HG02623 (cell line): ENCODE measurements at regions not wholly inside any gene's neighbourhood (a gene's known extent, or its start where the extent isn't known, plus 50 kb on each side); places are given as distances from the start of the nearest gene placed in this dataset.
"Not testable (repeated sequence)": the region's sequence is repeated elsewhere in the genome, so short reads cannot be mapped to it uniquely, and the experiment has no call there.

Source experiments
- ATAC-seq: cut with Tn5 transposase; IDR thresholded peaks from one replicate; pipeline ENCODE4 v1.9.1; 2021; ENCODE audit warnings: moderate library complexity; ENCODE audit not compliant: unreplicated experiment

DNA sequence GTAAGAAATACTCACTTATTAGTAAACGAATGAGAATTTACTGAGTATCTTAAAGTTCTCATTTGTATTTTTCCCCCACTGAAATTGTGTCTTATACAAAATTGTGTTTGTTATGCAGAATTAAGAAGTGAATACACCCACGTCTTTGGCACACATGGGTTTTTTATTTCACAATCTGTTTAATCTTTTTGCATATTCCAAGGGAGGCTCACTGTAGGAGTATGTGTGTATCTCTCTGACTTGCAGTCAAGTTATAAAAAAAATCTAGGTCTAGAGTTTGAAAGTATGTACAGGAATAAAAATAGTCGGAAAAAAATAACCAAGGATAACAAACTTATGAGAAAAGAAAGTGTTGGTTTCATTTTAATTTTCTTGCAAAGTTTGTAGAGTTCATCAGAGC, 255.2 kb downstream of the PDCD6IP start:
- ATAC-seq, result no peak

DNA sequence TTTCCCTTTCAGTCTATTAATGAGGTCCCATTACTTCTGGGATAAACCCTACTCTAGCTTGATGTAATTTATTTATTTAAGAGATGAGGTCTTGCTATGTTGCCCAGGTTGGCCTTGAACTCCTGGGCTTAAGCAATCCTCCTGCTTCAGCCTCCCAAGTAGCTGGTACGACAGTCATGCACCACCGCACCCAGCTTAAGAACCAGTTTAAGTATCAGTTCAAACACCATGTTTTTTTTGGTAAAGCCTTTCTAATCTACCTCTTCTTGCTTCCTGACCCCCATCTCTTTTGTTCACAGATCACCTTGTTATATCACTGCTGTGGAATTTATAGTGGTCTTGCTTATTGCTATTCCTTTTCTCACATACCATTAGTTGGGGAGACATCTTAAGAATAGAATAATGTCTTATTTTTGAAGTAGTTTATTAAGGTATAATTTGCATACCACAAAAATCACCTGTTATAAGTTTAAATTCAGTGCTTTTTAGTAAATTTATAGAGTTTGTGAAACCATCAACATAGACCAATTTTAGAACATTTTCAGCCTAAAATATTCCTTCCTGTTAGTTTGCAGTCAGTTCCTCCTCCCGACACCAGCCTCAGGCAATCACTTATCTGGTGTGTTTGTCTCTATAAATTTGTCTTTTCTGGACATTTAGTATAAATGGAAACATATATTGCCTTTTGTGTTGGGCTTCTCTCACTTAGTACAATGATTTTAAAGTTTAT, 257.9 kb downstream of the PDCD6IP start:
- peak; percentile 21 for ATAC-seq

DNA sequence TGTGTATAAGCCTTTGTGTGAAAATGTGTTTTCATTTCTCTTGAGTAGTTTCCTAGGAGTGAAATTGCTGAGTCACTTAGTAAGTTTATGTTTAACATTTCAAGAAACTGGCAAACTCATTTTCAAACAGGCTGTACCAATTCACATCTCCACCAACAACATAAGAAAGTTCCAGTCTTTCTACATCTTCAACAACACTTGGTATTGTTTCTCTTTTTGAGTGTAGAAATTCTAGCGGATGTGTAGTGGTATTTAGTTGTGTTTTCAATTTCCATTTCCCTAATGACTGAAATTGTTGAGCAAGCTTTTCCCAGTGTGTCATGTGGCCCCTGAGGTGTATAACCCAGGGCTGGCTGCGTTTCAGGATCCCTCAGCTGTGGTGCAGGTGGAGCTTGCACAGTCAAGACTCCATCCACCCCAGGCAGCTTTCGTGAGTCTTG, 258.5 kb downstream of the PDCD6IP start:
- ATAC-seq, result peak; percentile 92

DNA sequence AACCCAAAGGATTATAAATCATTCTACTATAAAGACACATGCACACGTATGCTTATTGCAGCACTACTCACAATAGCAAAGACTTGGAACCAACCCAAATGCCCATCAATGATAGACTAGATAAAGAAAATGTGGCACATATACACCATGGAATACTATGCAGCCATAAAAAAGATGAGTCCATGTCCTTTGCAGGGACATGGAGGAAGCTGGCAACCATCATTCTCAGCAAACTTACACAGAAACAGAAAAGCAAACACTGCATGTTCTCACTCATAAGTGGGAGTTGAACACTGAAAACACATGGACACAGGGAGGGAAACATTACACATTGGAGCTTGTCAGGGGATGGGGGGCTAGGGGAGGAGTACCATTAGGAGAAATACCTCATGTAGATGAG, 262.6 kb downstream of the PDCD6IP start:
- not testable (repeated sequence) for ATAC-seq

GRCh38 chr3:34065901-34066300, 267.5 kb downstream of the PDCD6IP start:
- no peak for ATAC-seq

GRCh38 chr3:34066328-34066727, 267.9 kb downstream of the PDCD6IP start:
- ATAC-seq, result no peak

- no peak for ATAC-seq
Measured at GRCh38 chr3:34066999-34067398, 268.6 kb downstream of the PDCD6IP start.

GRCh38 chr3:34067536-34068051, 269.2 kb downstream of the PDCD6IP start:
- no peak for ATAC-seq

- no peak for ATAC-seq
Measured at GRCh38 chr3:34068505-34068904, 270.1 kb downstream of the PDCD6IP start.

DNA sequence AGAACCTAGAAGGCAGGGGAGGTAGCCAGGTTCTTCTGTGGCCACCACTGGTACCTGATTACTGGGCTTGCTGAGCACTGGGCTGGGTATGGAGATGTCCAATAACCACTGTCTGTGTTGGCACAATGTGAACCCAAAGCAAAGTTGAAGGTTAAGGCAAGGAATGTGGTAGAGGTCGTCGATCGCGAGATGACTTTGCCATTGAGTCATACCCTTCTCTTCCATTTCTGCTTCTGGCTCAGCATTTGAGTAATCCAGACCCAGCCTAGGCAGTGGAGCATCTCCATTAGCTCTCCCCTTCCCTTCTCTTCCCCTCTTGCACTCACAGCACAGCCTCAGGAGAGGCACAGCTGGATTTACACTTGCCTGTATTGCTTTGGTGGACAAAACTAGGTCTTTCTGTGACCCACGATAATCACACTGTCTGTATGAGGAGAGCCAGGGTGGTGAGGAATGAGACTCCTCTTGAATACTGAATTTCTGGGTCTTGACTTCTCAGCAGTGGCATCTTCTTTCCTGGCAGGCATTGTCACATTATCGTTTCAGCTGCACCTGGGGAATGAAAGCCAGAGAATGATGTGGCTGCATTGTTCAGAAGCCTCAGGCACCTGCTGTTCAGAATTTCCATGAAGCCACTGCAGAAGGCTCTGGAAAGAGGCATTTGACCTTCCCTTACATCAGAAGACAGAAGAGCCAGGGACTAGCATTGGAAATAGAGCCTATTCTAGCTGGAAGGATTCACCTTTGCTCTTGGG, 272.6 kb downstream of the PDCD6IP start:
- ATAC-seq, result peak; percentile 37

- ATAC-seq, result no peak
Measured at GRCh38 chr3:34072297-34072696, 273.9 kb downstream of the PDCD6IP start.

- peak; percentile 1 for ATAC-seq
Measured at GRCh38 chr3:34073111-34073510, 274.7 kb downstream of the PDCD6IP start.

DNA sequence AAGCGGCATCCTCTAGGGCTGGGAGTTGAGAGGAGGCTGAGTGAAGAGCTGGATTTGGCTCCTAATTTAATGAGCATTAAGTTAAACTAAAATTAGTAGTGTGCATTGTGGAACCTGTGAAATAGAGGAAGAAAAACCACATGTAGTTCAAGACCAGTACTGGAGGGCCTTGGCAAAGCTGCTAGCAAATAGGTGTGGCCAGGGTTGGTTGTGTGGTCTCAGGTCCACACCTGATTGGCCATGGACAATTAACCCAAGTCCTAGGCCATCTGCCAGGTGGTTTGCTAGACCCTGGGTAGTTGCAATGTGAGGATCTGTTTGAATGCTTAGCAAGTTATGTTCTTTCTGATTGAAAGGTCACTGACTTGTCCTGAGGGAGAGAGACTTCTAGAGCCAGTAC, 275.5 kb downstream of the PDCD6IP start:
- ATAC-seq, result peak; percentile 26

- ATAC-seq, result no peak
Measured at GRCh38 chr3:34075975-34076374, 277.5 kb downstream of the PDCD6IP start.

- ATAC-seq, result peak; percentile 50
Measured at GRCh38 chr3:34077417-34078195, 279.2 kb downstream of the PDCD6IP start.

DNA sequence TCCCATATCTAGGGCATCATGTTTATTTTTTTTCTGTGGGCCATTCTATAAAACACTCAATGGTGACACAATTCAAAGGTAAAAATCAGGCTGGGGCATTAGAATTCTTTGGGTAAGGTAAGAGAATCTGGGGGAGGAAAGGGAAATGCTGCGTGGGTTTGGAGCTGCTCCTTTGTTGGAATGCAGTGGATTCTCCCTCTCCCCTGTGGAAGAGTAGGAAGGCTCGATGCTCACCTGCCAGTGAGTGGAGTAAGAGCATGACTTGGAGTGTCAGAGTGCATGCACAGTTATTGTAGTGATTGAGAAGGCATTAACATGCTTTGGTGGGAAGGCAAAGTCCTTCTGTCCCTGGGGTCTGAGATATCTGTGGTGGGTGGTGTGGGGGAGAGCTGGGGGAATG, 280.0 kb downstream of the PDCD6IP start:
- no peak for ATAC-seq

DNA sequence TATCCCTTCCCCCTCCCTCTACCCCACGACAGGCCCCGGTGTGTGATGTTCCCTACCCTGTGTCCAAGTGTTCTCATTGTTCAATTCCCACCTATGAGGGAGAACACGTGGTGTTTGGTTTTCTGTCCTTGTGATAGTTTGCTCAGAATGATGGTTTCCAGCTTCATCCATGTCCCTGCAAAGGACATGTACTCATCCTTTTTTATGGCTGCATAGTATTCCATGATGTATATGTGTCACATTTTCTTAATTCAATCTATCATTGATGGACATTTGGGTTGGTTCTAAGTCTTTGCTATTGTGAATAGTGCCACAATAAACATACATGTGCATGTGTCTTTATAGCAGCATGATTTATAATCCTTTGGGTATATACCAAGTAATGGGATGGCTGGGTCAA, 281.4 kb downstream of the PDCD6IP start:
- ATAC-seq, result not testable (repeated sequence)

DNA sequence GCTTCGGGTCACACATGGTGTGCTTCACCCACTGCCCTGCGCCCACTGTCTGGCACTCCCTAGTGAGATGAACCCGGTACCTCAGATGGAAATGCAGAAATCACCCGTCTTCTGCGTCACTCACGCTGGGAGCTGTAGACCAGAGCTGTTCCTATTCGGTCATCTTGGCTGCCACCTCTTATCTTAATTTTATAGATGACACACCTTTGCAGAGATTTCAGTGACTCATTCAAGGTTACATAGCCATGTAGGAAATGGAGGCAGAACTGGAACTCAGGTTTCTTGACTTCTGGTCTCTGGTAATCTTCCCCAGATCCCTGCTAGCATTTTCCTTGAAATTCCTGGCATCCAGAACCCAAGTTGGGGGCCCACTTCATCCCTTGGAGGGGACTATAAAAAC, 291.9 kb downstream of the PDCD6IP start:
- not testable (repeated sequence) for ATAC-seq

- no peak for ATAC-seq
Measured at GRCh38 chr3:34090876-34091275, 292.4 kb downstream of the PDCD6IP start.

DNA sequence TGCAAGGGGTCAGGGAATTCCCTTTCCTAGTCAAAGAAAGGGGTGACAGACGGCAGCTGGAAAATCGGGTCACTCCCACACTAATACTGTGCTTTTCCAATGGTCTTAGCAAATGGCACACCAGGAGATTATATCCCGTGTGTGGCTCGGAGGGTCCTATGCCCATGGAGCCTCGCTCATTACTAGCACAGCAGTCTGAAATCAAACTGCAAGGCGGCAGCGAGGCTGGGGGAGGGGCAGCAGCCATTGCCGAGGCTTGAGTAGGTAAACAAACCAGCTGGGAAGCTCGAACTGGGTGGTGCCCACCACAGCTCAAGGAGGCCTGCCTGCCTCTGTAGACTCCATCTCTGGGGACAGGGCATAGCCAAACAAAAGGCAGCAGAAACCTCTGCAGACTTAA, 295.9 kb downstream of the PDCD6IP start:
- not testable (repeated sequence) for ATAC-seq

DNA sequence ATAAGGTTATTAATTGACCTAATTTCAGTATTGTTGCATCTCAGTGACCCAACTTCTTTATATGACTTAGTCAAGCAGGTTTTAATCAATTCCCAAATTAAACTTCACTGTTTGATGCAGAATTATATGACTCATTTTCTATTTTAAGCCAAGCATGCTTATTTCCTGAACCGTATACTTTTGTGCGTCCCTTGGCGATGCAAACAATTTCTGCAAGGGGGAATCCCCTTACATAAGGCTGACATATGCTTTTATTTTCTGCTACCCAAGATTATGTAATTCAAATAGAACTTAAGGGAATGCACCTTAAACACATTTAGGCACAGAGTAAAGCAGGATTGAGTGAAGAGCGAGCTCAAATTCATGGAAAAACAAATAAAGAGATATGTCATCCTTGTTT, 303.9 kb downstream of the PDCD6IP start:
- no peak for ATAC-seq
